ENCODE measurements at regions not wholly inside any gene's neighbourhood (a gene's known extent, or its start where the extent isn't known, plus 50 kb on each side); places are given as distances from the start of the nearest gene placed in this dataset.
A peak's percentile ranks its signal among the peaks of the same experiment; 100 is the strongest.

GRCh38 chr13:80598189-80598588, 257.3 kb upstream of the SPRY2 start:
- no peak for DNase-seq

- no peak for DNase-seq
These were observed 251.2 kb upstream of the SPRY2 start for GRCh38 chr13:80591976-80592740.

- DNase-seq = no peak
These were observed 249.6 kb upstream of the SPRY2 start for GRCh38 chr13:80590551-80590950.

- peak; percentile 53 for DNase-seq
These were observed 245.4 kb upstream of the SPRY2 start for GRCh38 chr13:80586356-80586755.

- DNase-seq = no peak
These were observed 244.6 kb upstream of the SPRY2 start for GRCh38 chr13:80585531-80585930.

- DNase-seq = no peak
These were observed 243.9 kb upstream of the SPRY2 start for GRCh38 chr13:80584785-80585184.

- DNase-seq = no peak
These were observed 243.4 kb upstream of the SPRY2 start for GRCh38 chr13:80584306-80584705.

GRCh38 chr13:80577926-80578670, 237.2 kb upstream of the SPRY2 start:
- no peak for DNase-seq

- no peak for DNase-seq
These were observed 236.4 kb upstream of the SPRY2 start for GRCh38 chr13:80577285-80577684.

- DNase-seq = no peak
These were observed 233.4 kb upstream of the SPRY2 start for GRCh38 chr13:80574113-80574850.

- DNase-seq = no peak
These were observed 232.0 kb upstream of the SPRY2 start for GRCh38 chr13:80572923-80573316.

- no peak for DNase-seq
These were observed 231.5 kb upstream of the SPRY2 start for GRCh38 chr13:80572308-80572922.

- DNase-seq = no peak
These were observed 230.7 kb upstream of the SPRY2 start for GRCh38 chr13:80571346-80572307.

- no peak for DNase-seq
These were observed 222.5 kb upstream of the SPRY2 start for GRCh38 chr13:80563439-80563838.

- no peak for DNase-seq
These were observed 221.7 kb upstream of the SPRY2 start for GRCh38 chr13:80562433-80563156.

GRCh38 chr13:80560609-80561008, 219.7 kb upstream of the SPRY2 start:
- no peak for DNase-seq

GRCh38 chr13:80559944-80560343, 219.0 kb upstream of the SPRY2 start:
- no peak for DNase-seq

- no peak for DNase-seq
These were observed 217.1 kb upstream of the SPRY2 start for GRCh38 chr13:80558074-80558473.

GRCh38 chr13:80555796-80556678, 215.1 kb upstream of the SPRY2 start:
- no peak for DNase-seq

- no peak for DNase-seq
These were observed 212.0 kb upstream of the SPRY2 start for GRCh38 chr13:80552851-80553440.

Data from HCEC 1CT (cell line).